ENCODE measurements at regions not wholly inside any gene's neighbourhood (a gene's known extent, or its start where the extent isn't known, plus 50 kb on each side); places are given as distances from the start of the nearest gene placed in this dataset.

DNA sequence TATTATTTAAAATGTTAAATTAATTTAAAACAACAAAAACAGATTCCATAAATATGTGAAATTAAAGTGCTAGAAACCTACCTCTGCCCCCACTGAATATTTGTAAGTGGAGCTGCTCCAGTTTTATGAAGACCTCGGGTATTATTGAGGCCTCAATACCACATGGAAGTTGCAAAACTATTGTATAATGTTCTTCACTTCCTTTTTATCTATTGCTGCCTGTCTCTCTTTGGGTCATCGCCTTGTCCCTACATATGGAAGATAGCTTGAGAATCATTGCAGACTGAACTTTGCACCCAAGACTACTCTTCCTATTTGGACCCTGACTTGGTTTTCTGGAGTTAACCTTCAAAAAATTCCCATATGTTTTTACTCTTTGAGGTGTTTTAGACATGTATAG, 212.1 kb upstream of the NETO1 start:
- TF ChIP-seq POLR2A (IDR thresholded peaks at IDR 0.05; ENCODE audit: borderline replicate concordance, extremely low read depth, insufficient read depth, insufficient read length) (no peak), YY1 (IDR thresholded peaks at IDR 0.05; ENCODE audit: extremely low read depth, insufficient replicate concordance, low read depth, low read length) (no peak), POLR2AphosphoS5 (IDR thresholded peaks at IDR 0.05; ENCODE audit: low read depth, low read length) (no peak), EZH2phosphoT487 (IDR thresholded peaks at IDR 0.05; ENCODE audit: borderline replicate concordance) (no peak), SIN3A (IDR thresholded peaks at IDR 0.05; ENCODE audit: low read depth) (no peak), EGR1 (IDR thresholded peaks at IDR 0.05; ENCODE audit: low read depth) (no peak), CEBPB (IDR thresholded peaks at IDR 0.05; ENCODE audit: low read depth) (no peak), ZFX (IDR thresholded peaks at IDR 0.05) (no peak)
- TF ChIP-seq, protein P1, sequence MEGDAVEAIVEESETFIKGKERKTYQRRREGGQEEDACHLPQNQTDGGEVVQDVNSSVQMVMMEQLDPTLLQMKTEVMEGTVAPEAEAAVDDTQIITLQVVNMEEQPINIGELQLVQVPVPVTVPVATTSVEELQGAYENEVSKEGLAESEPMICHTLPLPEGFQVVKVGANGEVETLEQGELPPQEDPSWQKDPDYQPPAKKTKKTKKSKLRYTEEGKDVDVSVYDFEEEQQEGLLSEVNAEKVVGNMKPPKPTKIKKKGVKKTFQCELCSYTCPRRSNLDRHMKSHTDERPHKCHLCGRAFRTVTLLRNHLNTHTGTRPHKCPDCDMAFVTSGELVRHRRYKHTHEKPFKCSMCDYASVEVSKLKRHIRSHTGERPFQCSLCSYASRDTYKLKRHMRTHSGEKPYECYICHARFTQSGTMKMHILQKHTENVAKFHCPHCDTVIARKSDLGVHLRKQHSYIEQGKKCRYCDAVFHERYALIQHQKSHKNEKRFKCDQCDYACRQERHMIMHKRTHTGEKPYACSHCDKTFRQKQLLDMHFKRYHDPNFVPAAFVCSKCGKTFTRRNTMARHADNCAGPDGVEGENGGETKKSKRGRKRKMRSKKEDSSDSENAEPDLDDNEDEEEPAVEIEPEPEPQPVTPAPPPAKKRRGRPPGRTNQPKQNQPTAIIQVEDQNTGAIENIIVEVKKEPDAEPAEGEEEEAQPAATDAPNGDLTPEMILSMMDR (IDR thresholded peaks at IDR 0.05 in 2 of 3, conservative IDR thresholded peaks at IDR 0.05 in 1 of 3; ENCODE audit: borderline replicate concordance in 1 of 3, insufficient read depth in 1 of 3, low read depth in 2 of 3, low read length in 2 of 3): no peak
- TF ChIP-seq, protein P2, sequence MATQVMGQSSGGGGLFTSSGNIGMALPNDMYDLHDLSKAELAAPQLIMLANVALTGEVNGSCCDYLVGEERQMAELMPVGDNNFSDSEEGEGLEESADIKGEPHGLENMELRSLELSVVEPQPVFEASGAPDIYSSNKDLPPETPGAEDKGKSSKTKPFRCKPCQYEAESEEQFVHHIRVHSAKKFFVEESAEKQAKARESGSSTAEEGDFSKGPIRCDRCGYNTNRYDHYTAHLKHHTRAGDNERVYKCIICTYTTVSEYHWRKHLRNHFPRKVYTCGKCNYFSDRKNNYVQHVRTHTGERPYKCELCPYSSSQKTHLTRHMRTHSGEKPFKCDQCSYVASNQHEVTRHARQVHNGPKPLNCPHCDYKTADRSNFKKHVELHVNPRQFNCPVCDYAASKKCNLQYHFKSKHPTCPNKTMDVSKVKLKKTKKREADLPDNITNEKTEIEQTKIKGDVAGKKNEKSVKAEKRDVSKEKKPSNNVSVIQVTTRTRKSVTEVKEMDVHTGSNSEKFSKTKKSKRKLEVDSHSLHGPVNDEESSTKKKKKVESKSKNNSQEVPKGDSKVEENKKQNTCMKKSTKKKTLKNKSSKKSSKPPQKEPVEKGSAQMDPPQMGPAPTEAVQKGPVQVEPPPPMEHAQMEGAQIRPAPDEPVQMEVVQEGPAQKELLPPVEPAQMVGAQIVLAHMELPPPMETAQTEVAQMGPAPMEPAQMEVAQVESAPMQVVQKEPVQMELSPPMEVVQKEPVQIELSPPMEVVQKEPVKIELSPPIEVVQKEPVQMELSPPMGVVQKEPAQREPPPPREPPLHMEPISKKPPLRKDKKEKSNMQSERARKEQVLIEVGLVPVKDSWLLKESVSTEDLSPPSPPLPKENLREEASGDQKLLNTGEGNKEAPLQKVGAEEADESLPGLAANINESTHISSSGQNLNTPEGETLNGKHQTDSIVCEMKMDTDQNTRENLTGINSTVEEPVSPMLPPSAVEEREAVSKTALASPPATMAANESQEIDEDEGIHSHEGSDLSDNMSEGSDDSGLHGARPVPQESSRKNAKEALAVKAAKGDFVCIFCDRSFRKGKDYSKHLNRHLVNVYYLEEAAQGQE (IDR thresholded peaks at IDR 0.05; ENCODE audit: low read depth): no peak
- TF ChIP-seq, protein P3, sequence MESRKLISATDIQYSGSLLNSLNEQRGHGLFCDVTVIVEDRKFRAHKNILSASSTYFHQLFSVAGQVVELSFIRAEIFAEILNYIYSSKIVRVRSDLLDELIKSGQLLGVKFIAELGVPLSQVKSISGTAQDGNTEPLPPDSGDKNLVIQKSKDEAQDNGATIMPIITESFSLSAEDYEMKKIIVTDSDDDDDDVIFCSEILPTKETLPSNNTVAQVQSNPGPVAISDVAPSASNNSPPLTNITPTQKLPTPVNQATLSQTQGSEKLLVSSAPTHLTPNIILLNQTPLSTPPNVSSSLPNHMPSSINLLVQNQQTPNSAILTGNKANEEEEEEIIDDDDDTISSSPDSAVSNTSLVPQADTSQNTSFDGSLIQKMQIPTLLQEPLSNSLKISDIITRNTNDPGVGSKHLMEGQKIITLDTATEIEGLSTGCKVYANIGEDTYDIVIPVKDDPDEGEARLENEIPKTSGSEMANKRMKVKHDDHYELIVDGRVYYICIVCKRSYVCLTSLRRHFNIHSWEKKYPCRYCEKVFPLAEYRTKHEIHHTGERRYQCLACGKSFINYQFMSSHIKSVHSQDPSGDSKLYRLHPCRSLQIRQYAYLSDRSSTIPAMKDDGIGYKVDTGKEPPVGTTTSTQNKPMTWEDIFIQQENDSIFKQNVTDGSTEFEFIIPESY (IDR thresholded peaks at IDR 0.05; ENCODE audit: extremely low read depth, insufficient replicate concordance, low read length): no peak
- TF ChIP-seq, protein P4, sequence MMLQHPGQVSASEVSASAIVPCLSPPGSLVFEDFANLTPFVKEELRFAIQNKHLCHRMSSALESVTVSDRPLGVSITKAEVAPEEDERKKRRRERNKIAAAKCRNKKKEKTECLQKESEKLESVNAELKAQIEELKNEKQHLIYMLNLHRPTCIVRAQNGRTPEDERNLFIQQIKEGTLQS (IDR thresholded peaks at IDR 0.05): no peak
- TF ChIP-seq, protein P5, sequence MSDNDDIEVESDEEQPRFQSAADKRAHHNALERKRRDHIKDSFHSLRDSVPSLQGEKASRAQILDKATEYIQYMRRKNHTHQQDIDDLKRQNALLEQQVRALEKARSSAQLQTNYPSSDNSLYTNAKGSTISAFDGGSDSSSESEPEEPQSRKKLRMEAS (IDR thresholded peaks at IDR 0.05): no peak
